ENCODE measurements at regions not wholly inside any gene's neighbourhood (a gene's known extent, or its start where the extent isn't known, plus 50 kb on each side); places are given as distances from the start of the nearest gene placed in this dataset.

GRCh38 chr2:41993435-41993925, 54.3 kb upstream of the PKDCC start:
- Histone ChIP-seq H3K27ac (ENCODE audit: low read depth, low read length) (no peak overlapping the region), H3K36me3 (ENCODE audit: control insufficient read depth in 1 of 2, insufficient read depth in 2 of 2, low read length in 2 of 2) (no peaks in the 10 kb centered on the region), H3K4me3 (ENCODE audit: low read depth in 1 of 2, low read length in 2 of 2) (no peak overlapping the region), H3K27me3 (ENCODE audit: control insufficient read depth in 1 of 2, insufficient read depth in 2 of 2, low read length in 2 of 2) (no peaks in the 10 kb centered on the region), H3K4me1 (ENCODE audit: control insufficient read depth in 1 of 2, insufficient read depth in 2 of 2, low read length in 2 of 2) (peaks cover 14 to 28% of the 10 kb centered on the region in 2 donors), H3K9me3 (ENCODE audit: control insufficient read depth in 1 of 2, low read length in 2 of 2) (no peaks in the 10 kb centered on the region), H3K9ac (ENCODE audit: low read depth in 1 of 2, low read length in 2 of 2) (no peak overlapping the region)

GRCh38 chr2:41994233-41994637, 53.6 kb upstream of the PKDCC start:
- H3K4me1 ChIP-seq (ENCODE audit: control insufficient read depth in 1 of 2, insufficient read depth in 2 of 2, low read length in 2 of 2), result peaks cover 14 to 28% of the 10 kb centered on the region in 2 donors
- no peaks in the 10 kb centered on the region for H3K9me3 ChIP-seq (ENCODE audit: control insufficient read depth in 1 of 2, low read length in 2 of 2)
- no peaks in the 10 kb centered on the region for H3K27me3 ChIP-seq (ENCODE audit: control insufficient read depth in 1 of 2, insufficient read depth in 2 of 2, low read length in 2 of 2)
- no peak overlapping the region for H3K4me3 ChIP-seq (ENCODE audit: low read depth in 1 of 2, low read length in 2 of 2)
- H3K36me3 ChIP-seq (ENCODE audit: control insufficient read depth in 1 of 2, insufficient read depth in 2 of 2, low read length in 2 of 2), result no peaks in the 10 kb centered on the region
- no peak overlapping the region for H3K27ac ChIP-seq (ENCODE audit: low read depth, low read length)
- H3K9ac ChIP-seq (ENCODE audit: low read depth in 1 of 2, low read length in 2 of 2), result no peak overlapping the region

GRCh38 chr2:41994661-41995060, 53.2 kb upstream of the PKDCC start:
- no peaks in the 10 kb centered on the region for H3K27me3 ChIP-seq (ENCODE audit: control insufficient read depth in 1 of 2, insufficient read depth in 2 of 2, low read length in 2 of 2)
- no peaks in the 10 kb centered on the region for H3K36me3 ChIP-seq (ENCODE audit: control insufficient read depth in 1 of 2, insufficient read depth in 2 of 2, low read length in 2 of 2)
- no peaks in the 10 kb centered on the region for H3K9me3 ChIP-seq (ENCODE audit: control insufficient read depth in 1 of 2, low read length in 2 of 2)
- H3K4me3 ChIP-seq (ENCODE audit: low read depth in 1 of 2, low read length in 2 of 2), result no peak overlapping the region
- no peak overlapping the region for H3K27ac ChIP-seq (ENCODE audit: low read depth, low read length)
- H3K9ac ChIP-seq (ENCODE audit: low read depth in 1 of 2, low read length in 2 of 2), result no peak overlapping the region
- peaks cover 14 to 28% of the 10 kb centered on the region in 2 donors for H3K4me1 ChIP-seq (ENCODE audit: control insufficient read depth in 1 of 2, insufficient read depth in 2 of 2, low read length in 2 of 2)

GRCh38 chr2:41997561-41997960, 50.3 kb upstream of the PKDCC start:
- no peaks in the 10 kb centered on the region for H3K9me3 ChIP-seq (ENCODE audit: control insufficient read depth in 1 of 2, low read length in 2 of 2)
- no peak overlapping the region for H3K27ac ChIP-seq (ENCODE audit: low read depth, low read length)
- H3K4me3 ChIP-seq (ENCODE audit: low read depth in 1 of 2, low read length in 2 of 2), result no peak overlapping the region
- H3K27me3 ChIP-seq (ENCODE audit: control insufficient read depth in 1 of 2, insufficient read depth in 2 of 2, low read length in 2 of 2), result no peaks in the 10 kb centered on the region
- H3K4me1 ChIP-seq (ENCODE audit: control insufficient read depth in 1 of 2, insufficient read depth in 2 of 2, low read length in 2 of 2), result peaks cover 10 to 16% of the 10 kb centered on the region in 2 donors
- no peak overlapping the region for H3K9ac ChIP-seq (ENCODE audit: low read depth in 1 of 2, low read length in 2 of 2)
- H3K36me3 ChIP-seq (ENCODE audit: control insufficient read depth in 1 of 2, insufficient read depth in 2 of 2, low read length in 2 of 2), result no peaks in the 10 kb centered on the region
